22Rv1 (cell line): ENCODE measurements at regions not wholly inside any gene's neighbourhood (a gene's known extent, or its start where the extent isn't known, plus 50 kb on each side); places are given as distances from the start of the nearest gene placed in this dataset.

Source experiments
- ZFX ChIP-seq: fragments of 450-650 bp; IDR thresholded peaks from 2 replicates; pipeline ENCODE4 v1.6.1; 2017; ENCODE audit warnings: antibody characterized with exemption, borderline replicate concordance
- TF ChIP-seq, protein P1 (sequence below): fragments of 450-650 bp; IDR thresholded peaks from 2 replicates; pipeline ENCODE4 v1.5.1; 2017; ENCODE audit warnings: mild to moderate bottlenecking

- TF ChIP-seq, protein P1, sequence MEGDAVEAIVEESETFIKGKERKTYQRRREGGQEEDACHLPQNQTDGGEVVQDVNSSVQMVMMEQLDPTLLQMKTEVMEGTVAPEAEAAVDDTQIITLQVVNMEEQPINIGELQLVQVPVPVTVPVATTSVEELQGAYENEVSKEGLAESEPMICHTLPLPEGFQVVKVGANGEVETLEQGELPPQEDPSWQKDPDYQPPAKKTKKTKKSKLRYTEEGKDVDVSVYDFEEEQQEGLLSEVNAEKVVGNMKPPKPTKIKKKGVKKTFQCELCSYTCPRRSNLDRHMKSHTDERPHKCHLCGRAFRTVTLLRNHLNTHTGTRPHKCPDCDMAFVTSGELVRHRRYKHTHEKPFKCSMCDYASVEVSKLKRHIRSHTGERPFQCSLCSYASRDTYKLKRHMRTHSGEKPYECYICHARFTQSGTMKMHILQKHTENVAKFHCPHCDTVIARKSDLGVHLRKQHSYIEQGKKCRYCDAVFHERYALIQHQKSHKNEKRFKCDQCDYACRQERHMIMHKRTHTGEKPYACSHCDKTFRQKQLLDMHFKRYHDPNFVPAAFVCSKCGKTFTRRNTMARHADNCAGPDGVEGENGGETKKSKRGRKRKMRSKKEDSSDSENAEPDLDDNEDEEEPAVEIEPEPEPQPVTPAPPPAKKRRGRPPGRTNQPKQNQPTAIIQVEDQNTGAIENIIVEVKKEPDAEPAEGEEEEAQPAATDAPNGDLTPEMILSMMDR = no peak
- TF ChIP-seq ZFX = no peak
These were observed 64.5 kb downstream of the ZC3H11B start for GRCh38 chr1:219548386-219548785.
